ENCODE measurements at regions not wholly inside any gene's neighbourhood (a gene's known extent, or its start where the extent isn't known, plus 50 kb on each side); places are given as distances from the start of the nearest gene placed in this dataset.

DNA sequence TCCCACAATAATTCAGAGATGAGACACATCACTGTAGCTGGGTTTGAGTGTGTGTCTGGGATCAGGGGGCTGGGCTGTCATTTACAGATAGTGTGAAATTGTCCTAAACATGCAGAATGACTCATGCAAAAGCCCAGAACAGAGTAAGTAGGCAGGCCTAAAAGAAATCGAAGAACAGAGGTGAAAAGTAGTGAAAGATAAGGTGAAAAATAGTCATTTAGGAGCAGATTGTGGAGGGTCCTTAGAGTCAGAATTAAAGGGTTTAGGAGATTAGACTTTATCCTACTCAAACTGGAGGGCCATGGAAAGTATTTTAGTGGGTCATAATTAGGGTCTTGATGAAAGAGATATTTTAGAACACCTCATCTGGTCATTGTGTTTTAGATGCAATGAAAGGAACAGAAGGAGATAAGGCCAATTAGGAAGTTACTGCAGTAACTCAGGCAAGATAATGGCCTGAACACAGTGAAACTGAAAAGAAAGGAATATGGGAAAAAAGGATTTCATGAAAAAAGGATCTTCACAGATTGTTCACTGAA, 58.3 kb upstream of the NEBL start:
- DNase-seq (ENCODE audit: low read depth) = no peak

DNA sequence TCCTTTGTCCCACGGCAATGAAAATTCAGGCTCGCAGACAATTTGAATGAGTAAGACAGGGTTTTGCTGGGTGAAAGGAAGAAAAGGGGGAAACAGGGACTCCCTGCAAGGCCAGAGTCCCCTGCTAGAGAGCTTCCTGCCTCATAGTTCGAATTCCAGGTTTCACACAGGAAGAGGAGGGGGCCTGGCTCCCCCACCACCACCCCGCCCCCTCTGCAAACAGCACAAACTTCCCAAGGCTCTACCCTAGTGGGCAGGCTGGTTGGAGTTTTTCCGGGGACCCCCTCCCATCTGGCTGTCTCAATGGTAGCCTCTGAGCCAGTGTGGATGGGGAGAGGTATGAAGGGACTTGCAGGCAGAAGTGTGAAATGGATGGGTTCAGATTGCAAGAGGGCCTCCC, 57.4 kb upstream of the NEBL start:
- DNase-seq (ENCODE audit: low read depth) = no peak

DNA sequence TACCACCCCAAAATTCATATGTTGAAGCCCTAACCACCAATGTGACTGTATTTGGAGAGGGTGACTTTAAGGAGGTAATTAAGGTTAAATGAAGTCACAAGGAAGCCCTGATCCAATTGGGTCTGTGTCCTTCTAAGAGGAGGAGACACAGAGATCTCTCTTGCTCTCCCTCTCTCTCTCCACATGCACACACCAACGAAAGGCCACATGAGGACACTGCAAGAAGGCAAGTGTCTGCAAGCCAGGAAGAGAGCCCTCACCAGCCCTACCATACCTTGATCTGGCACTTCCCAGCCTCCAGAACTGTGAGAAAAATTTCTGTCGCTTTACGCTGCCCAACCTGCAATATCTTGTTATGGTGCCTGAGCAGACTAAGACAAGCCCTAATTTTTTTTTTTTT, 56.0 kb upstream of the NEBL start:
- no peak for DNase-seq (ENCODE audit: low read depth)

DNA sequence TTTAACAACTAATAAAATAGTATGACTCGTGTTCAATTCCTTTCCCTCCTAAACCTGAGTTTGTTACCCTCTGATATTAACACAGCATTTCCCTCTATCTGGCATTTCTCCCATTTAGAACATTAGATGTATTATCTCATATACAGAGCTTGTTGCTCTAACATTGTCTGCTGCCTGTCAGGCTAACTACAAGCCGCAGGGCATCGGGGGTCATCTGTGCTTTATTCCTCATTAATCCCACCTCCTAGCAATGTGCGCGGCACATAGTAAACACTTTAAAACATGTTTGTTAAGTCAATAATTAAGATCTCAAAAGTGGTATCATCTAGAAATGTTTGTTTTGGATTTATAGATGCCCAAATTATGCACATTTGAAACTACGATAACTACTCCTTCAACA, 52.9 kb upstream of the NEBL start:
- no peak for DNase-seq (ENCODE audit: low read depth)

DNA sequence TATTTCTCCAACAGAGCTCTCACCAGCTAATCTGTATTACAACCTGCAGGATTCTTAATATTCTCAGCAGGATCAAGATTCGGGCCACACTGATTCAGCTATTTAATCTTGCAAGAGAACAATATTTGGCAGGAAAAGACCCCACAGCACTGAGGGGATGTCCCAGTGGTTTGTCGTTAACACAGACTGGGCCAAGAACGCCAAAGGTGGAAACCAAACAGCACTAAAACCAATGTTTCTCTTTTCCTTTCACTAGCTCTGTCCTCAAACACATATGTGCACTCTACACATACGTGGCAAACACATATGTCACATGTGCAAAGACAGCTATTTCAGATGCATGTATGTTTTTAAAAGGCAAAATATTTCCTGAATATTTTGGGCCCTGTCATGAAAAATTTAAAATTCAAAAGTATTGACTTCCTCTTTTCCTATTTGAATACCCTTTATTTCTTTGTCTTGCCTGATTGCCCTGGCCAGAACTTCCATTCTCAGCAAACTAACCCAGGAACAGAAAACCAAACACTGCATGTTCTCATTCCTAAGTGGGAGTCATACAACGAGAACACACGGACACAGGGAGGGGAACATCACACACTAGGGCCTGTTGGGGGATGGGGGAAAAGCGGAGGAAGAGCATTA, 51.7 kb upstream of the NEBL start:
- no peak for DNase-seq (ENCODE audit: low read depth)

Measured in LHCN-M2 (cell line).